ENCODE measurements at regions not wholly inside any gene's neighbourhood (a gene's known extent, or its start where the extent isn't known, plus 50 kb on each side); places are given as distances from the start of the nearest gene placed in this dataset.

GRCh38 chr10:64116707-64117106 lies 595.5 kb downstream of the REEP3 start:
- TF ChIP-seq ARID5B (CRISPR knock-in tag; IDR thresholded peaks at IDR 0.05) (no peak), CTCF (CRISPR knock-in tag; IDR thresholded peaks at IDR 0.05) (no peak), ZNF746 (CRISPR knock-in tag; IDR thresholded peaks at IDR 0.05) (no peak), MXI1 (IDR thresholded peaks at IDR 0.05; ENCODE audit: borderline replicate concordance, low read depth, low read length) (no peak), XBP1 (CRISPR knock-in tag; IDR thresholded peaks at IDR 0.05) (no peak), TCF7L2 (IDR thresholded peaks at IDR 0.05; ENCODE audit: low read depth, low read length) (no peak), MIXL1 (CRISPR knock-in tag; IDR thresholded peaks at IDR 0.05) (no peak), ATF4 (CRISPR knock-in tag; IDR thresholded peaks at IDR 0.05) (no peak), ZKSCAN8 (CRISPR knock-in tag; IDR thresholded peaks at IDR 0.05; ENCODE audit: borderline replicate concordance) (no peak), ZKSCAN1 (IDR thresholded peaks at IDR 0.05; ENCODE audit: low read length) (no peak), ZNF3 (CRISPR knock-in tag; IDR thresholded peaks at IDR 0.05) (no peak), PTBP1 (IDR thresholded peaks at IDR 0.05; ENCODE audit: low read depth, low read length, poor library complexity, severe bottlenecking) (no peak)

Data from HepG2 (cell line).